ENCODE measurements at regions not wholly inside any gene's neighbourhood (a gene's known extent, or its start where the extent isn't known, plus 50 kb on each side); places are given as distances from the start of the nearest gene placed in this dataset.

- TF ChIP-seq CTCF (IDR thresholded peaks at IDR 0.05; ENCODE audit: low read depth, low read length, missing control alignments), result no peak
- no peak overlapping the region for H3K4me3 ChIP-seq (ENCODE audit: low read depth, low read length)
- DNase-seq (ENCODE audit: low read depth), result no peak
Observed at GRCh38 chr5:136427426-136427825, 62.1 kb upstream of the TRPC7 start.

- no peak for DNase-seq (ENCODE audit: low read depth)
- no peak overlapping the region for H3K4me3 ChIP-seq (ENCODE audit: low read depth, low read length)
- no peak for TF ChIP-seq CTCF (IDR thresholded peaks at IDR 0.05; ENCODE audit: low read depth, low read length, missing control alignments)
Observed at GRCh38 chr5:136425921-136426320, 60.6 kb upstream of the TRPC7 start.

GRCh38 chr5:136424835-136425584 is 59.7 kb upstream of the TRPC7 start:
- TF ChIP-seq CTCF (IDR thresholded peaks at IDR 0.05; ENCODE audit: low read depth, low read length, missing control alignments), result peak; percentile 92
- no peak overlapping the region for H3K4me3 ChIP-seq (ENCODE audit: low read depth, low read length)
- peak; percentile 13 for DNase-seq (ENCODE audit: low read depth)

GRCh38 chr5:136423944-136424606 is 58.7 kb upstream of the TRPC7 start:
- H3K4me3 ChIP-seq (ENCODE audit: low read depth, low read length), result no peak overlapping the region
- no peak for DNase-seq (ENCODE audit: low read depth)
- no peak for TF ChIP-seq CTCF (IDR thresholded peaks at IDR 0.05; ENCODE audit: low read depth, low read length, missing control alignments)

- no peak for TF ChIP-seq CTCF (IDR thresholded peaks at IDR 0.05; ENCODE audit: low read depth, low read length, missing control alignments)
- no peak for DNase-seq (ENCODE audit: low read depth)
Observed at GRCh38 chr5:136420168-136420898, 55.0 kb upstream of the TRPC7 start.

GRCh38 chr5:136418301-136418700 is 53.0 kb upstream of the TRPC7 start:
- no peak for DNase-seq (ENCODE audit: low read depth)
- H3K4me3 ChIP-seq (ENCODE audit: low read depth, low read length), result no peak overlapping the region
- no peak for TF ChIP-seq CTCF (IDR thresholded peaks at IDR 0.05; ENCODE audit: low read depth, low read length, missing control alignments)

More at GRCh38 chr5:136420168-136420898, 55.0 kb upstream of the TRPC7 start:
- no peak overlapping the region for H3K4me3 ChIP-seq (ENCODE audit: low read depth, low read length)
